ENCODE measurements at regions not wholly inside any gene's neighbourhood (a gene's known extent, or its start where the extent isn't known, plus 50 kb on each side); places are given as distances from the start of the nearest gene placed in this dataset.

- Mint-ChIP-seq H3K36me3 (ENCODE audit: low read depth) (no peaks in the 10 kb centered on the region), H3K4me1 (ENCODE audit: low read depth) (peaks cover 20% of the 10 kb centered on the region), H3K27ac (no peak overlapping the region), H3K27me3 (peaks cover 27% of the 10 kb centered on the region), H3K9me3 (no peaks in the 10 kb centered on the region), H3K4me3 (no peak overlapping the region)
- intact Hi-C loops (cut with micrococcal nuclease) = no loop called here
Observed at GRCh38 chr5:107304684-107305083, 366.1 kb downstream of the EFNA5 start.

- no peaks in the 10 kb centered on the region for H3K36me3 Mint-ChIP-seq (ENCODE audit: low read depth)
- peaks cover 29% of the 10 kb centered on the region for H3K27me3 Mint-ChIP-seq
- no peak overlapping the region for H3K4me3 Mint-ChIP-seq
- peaks cover 20% of the 10 kb centered on the region for H3K4me1 Mint-ChIP-seq (ENCODE audit: low read depth)
- intact Hi-C loops (cut with micrococcal nuclease) = no loop called here
- no peaks in the 10 kb centered on the region for H3K9me3 Mint-ChIP-seq
- H3K27ac Mint-ChIP-seq = no peak overlapping the region
Observed at GRCh38 chr5:107303171-107303968, 367.4 kb downstream of the EFNA5 start.

- intact Hi-C loops (cut with micrococcal nuclease) = no loop called here
- Mint-ChIP-seq H3K4me3 (no peak overlapping the region), H3K9me3 (no peaks in the 10 kb centered on the region), H3K36me3 (ENCODE audit: low read depth) (no peaks in the 10 kb centered on the region), H3K4me1 (ENCODE audit: low read depth) (peaks cover 20% of the 10 kb centered on the region), H3K27ac (no peak overlapping the region), H3K27me3 (peaks cover 34% of the 10 kb centered on the region)
Observed at GRCh38 chr5:107302441-107302840, 368.3 kb downstream of the EFNA5 start.

GRCh38 chr5:107301999-107302398 is 368.7 kb downstream of the EFNA5 start:
- no peaks in the 10 kb centered on the region for H3K36me3 Mint-ChIP-seq (ENCODE audit: low read depth)
- intact Hi-C loops (cut with micrococcal nuclease) = no loop called here

GRCh38 chr5:107300721-107301327 is 369.9 kb downstream of the EFNA5 start:
- Mint-ChIP-seq H3K27ac (no peak overlapping the region), H3K27me3 (peaks cover 34% of the 10 kb centered on the region), H3K9me3 (no peaks in the 10 kb centered on the region), H3K36me3 (ENCODE audit: low read depth) (no peaks in the 10 kb centered on the region), H3K4me1 (ENCODE audit: low read depth) (peaks cover 20% of the 10 kb centered on the region), H3K4me3 (no peak overlapping the region)
- intact Hi-C loops (cut with micrococcal nuclease) = no loop called here

More at GRCh38 chr5:107301999-107302398, 368.7 kb downstream of the EFNA5 start:
- Mint-ChIP-seq H3K4me3 (no peak overlapping the region), H3K27ac (no peak overlapping the region), H3K27me3 (peaks cover 35% of the 10 kb centered on the region), H3K9me3 (no peaks in the 10 kb centered on the region), H3K4me1 (ENCODE audit: low read depth) (peaks cover 20% of the 10 kb centered on the region)

- no peaks in the 10 kb centered on the region for H3K9me3 Mint-ChIP-seq
- no peak overlapping the region for H3K27ac Mint-ChIP-seq
- H3K4me1 Mint-ChIP-seq (ENCODE audit: low read depth) = peaks cover 15% of the 10 kb centered on the region
- peaks cover 36% of the 10 kb centered on the region for H3K27me3 Mint-ChIP-seq
- no peak overlapping the region for H3K4me3 Mint-ChIP-seq
- H3K36me3 Mint-ChIP-seq (ENCODE audit: low read depth) = no peaks in the 10 kb centered on the region
- intact Hi-C loops (cut with micrococcal nuclease) = loop anchor here (5.0 kb wide), 1 partner anchor 61 kb away; no protein-coding TSS in a partner anchor
Observed at GRCh38 chr5:107296572-107296971, 374.2 kb downstream of the EFNA5 start.

GRCh38 chr5:107295914-107296313 is 374.8 kb downstream of the EFNA5 start:
- intact Hi-C loops (cut with micrococcal nuclease) = loop anchor here (5.0 kb wide), 1 partner anchor 61 kb away; no protein-coding TSS in a partner anchor
- Mint-ChIP-seq H3K27me3 (peaks cover 35% of the 10 kb centered on the region), H3K9me3 (no peaks in the 10 kb centered on the region), H3K27ac (no peak overlapping the region), H3K36me3 (ENCODE audit: low read depth) (no peaks in the 10 kb centered on the region), H3K4me3 (no peak overlapping the region), H3K4me1 (ENCODE audit: low read depth) (peaks cover 12% of the 10 kb centered on the region)

GRCh38 chr5:107294669-107295068 is 376.1 kb downstream of the EFNA5 start:
- intact Hi-C loops (cut with micrococcal nuclease) = loop anchor here (5.0 kb wide), 1 partner anchor 63 kb away; no protein-coding TSS in a partner anchor
- Mint-ChIP-seq H3K9me3 (no peaks in the 10 kb centered on the region), H3K4me1 (ENCODE audit: low read depth) (peaks cover 9% of the 10 kb centered on the region), H3K4me3 (no peak overlapping the region), H3K36me3 (ENCODE audit: low read depth) (no peaks in the 10 kb centered on the region), H3K27ac (no peak overlapping the region), H3K27me3 (peaks cover 31% of the 10 kb centered on the region)

- H3K27ac Mint-ChIP-seq = no peak overlapping the region
- H3K36me3 Mint-ChIP-seq (ENCODE audit: low read depth) = no peaks in the 10 kb centered on the region
- intact Hi-C loops (cut with micrococcal nuclease) = no loop called here
- H3K9me3 Mint-ChIP-seq = no peaks in the 10 kb centered on the region
- peaks cover 32% of the 10 kb centered on the region for H3K27me3 Mint-ChIP-seq
- H3K4me1 Mint-ChIP-seq (ENCODE audit: low read depth) = peaks cover 14% of the 10 kb centered on the region
- no peak overlapping the region for H3K4me3 Mint-ChIP-seq
Observed at GRCh38 chr5:107294211-107294550, 376.6 kb downstream of the EFNA5 start.

- H3K27me3 Mint-ChIP-seq = peaks cover 33% of the 10 kb centered on the region
- no peaks in the 10 kb centered on the region for H3K36me3 Mint-ChIP-seq (ENCODE audit: low read depth)
- no peak overlapping the region for H3K4me3 Mint-ChIP-seq
- H3K4me1 Mint-ChIP-seq (ENCODE audit: low read depth) = peaks cover 18% of the 10 kb centered on the region
- H3K9me3 Mint-ChIP-seq = no peaks in the 10 kb centered on the region
- H3K27ac Mint-ChIP-seq = no peak overlapping the region
- intact Hi-C loops (cut with micrococcal nuclease) = no loop called here
Observed at GRCh38 chr5:107293541-107294210, 377.1 kb downstream of the EFNA5 start.

GRCh38 chr5:107291866-107292265 is 378.9 kb downstream of the EFNA5 start:
- no peaks in the 10 kb centered on the region for H3K9me3 Mint-ChIP-seq
- no peak overlapping the region for H3K27ac Mint-ChIP-seq
- H3K4me1 Mint-ChIP-seq (ENCODE audit: low read depth) = peaks cover 18% of the 10 kb centered on the region
- H3K4me3 Mint-ChIP-seq = no peak overlapping the region
- intact Hi-C loops (cut with micrococcal nuclease) = no loop called here
- H3K27me3 Mint-ChIP-seq = peaks cover 26% of the 10 kb centered on the region
- no peaks in the 10 kb centered on the region for H3K36me3 Mint-ChIP-seq (ENCODE audit: low read depth)

- intact Hi-C loops (cut with micrococcal nuclease) = no loop called here
- Mint-ChIP-seq H3K9me3 (no peaks in the 10 kb centered on the region), H3K27me3 (peaks cover 23% of the 10 kb centered on the region), H3K4me3 (no peak overlapping the region), H3K36me3 (ENCODE audit: low read depth) (no peaks in the 10 kb centered on the region), H3K27ac (no peak overlapping the region), H3K4me1 (ENCODE audit: low read depth) (peaks cover 18% of the 10 kb centered on the region)
Observed at GRCh38 chr5:107290780-107291398, 379.8 kb downstream of the EFNA5 start.

GRCh38 chr5:107289030-107289714 is 381.6 kb downstream of the EFNA5 start:
- Mint-ChIP-seq H3K4me1 (ENCODE audit: low read depth) (peaks cover 8% of the 10 kb centered on the region), H3K36me3 (ENCODE audit: low read depth) (no peaks in the 10 kb centered on the region), H3K27ac (no peak overlapping the region), H3K9me3 (no peaks in the 10 kb centered on the region), H3K4me3 (no peak overlapping the region), H3K27me3 (peaks cover 16% of the 10 kb centered on the region)
- intact Hi-C loops (cut with micrococcal nuclease) = no loop called here
